HG03354 (cell line): ENCODE measurements at regions not wholly inside any gene's neighbourhood (a gene's known extent, or its start where the extent isn't known, plus 50 kb on each side); places are given as distances from the start of the nearest gene placed in this dataset.
"Not testable (repeated sequence)": the region's sequence is repeated elsewhere in the genome, so short reads cannot be mapped to it uniquely, and the experiment has no call there.

Experiments used
- ATAC-seq: cut with Tn5 transposase; IDR thresholded peaks from one replicate; pipeline ENCODE4 v1.9.1; 2021; ENCODE audit warnings: mild to moderate bottlenecking; ENCODE audit not compliant: unreplicated experiment, poor library complexity, severe bottlenecking

- no peak for ATAC-seq
Observed at GRCh38 chr15:79601405-79602086, 169.4 kb downstream of the MINAR1 start.

- ATAC-seq, result no peak
Observed at GRCh38 chr15:79602180-79602579, 170.0 kb downstream of the MINAR1 start.

- no peak for ATAC-seq
Observed at GRCh38 chr15:79602731-79603130, 170.6 kb downstream of the MINAR1 start.

- no peak for ATAC-seq
Observed at GRCh38 chr15:79606831-79607355, 174.8 kb downstream of the MINAR1 start.

GRCh38 chr15:79608066-79608864, 176.1 kb downstream of the MINAR1 start:
- ATAC-seq, result no peak

GRCh38 chr15:79609506-79609905, 177.4 kb downstream of the MINAR1 start:
- no peak for ATAC-seq

- ATAC-seq, result no peak
Observed at GRCh38 chr15:79610021-79610420, 177.9 kb downstream of the MINAR1 start.

- ATAC-seq, result no peak
Observed at GRCh38 chr15:79615754-79616153, 183.6 kb downstream of the MINAR1 start.

GRCh38 chr15:79617071-79617470, 184.9 kb downstream of the MINAR1 start:
- no peak for ATAC-seq

GRCh38 chr15:79620112-79620857, 188.1 kb downstream of the MINAR1 start:
- no peak for ATAC-seq

GRCh38 chr15:79621805-79622204, 189.7 kb downstream of the MINAR1 start:
- ATAC-seq, result not testable (repeated sequence)

- ATAC-seq, result no peak
Observed at GRCh38 chr15:79623488-79623887, 191.4 kb downstream of the MINAR1 start.

GRCh38 chr15:79629687-79630086, 197.6 kb downstream of the MINAR1 start:
- no peak for ATAC-seq

GRCh38 chr15:79632457-79632856, 200.3 kb downstream of the MINAR1 start:
- ATAC-seq, result no peak

GRCh38 chr15:79635149-79635771, 203.1 kb downstream of the MINAR1 start:
- no peak for ATAC-seq

GRCh38 chr15:79635897-79636561, 203.9 kb downstream of the MINAR1 start:
- no peak for ATAC-seq

GRCh38 chr15:79640206-79640605, 208.1 kb downstream of the MINAR1 start:
- ATAC-seq, result no peak

GRCh38 chr15:79641841-79642240, 209.7 kb downstream of the MINAR1 start:
- no peak for ATAC-seq

- no peak for ATAC-seq
Observed at GRCh38 chr15:79643393-79643792, 211.3 kb downstream of the MINAR1 start.
